HCT116 (cell line): ENCODE measurements at regions not wholly inside any gene's neighbourhood (a gene's known extent, or its start where the extent isn't known, plus 50 kb on each side); places are given as distances from the start of the nearest gene placed in this dataset.

ENCODE experiments used
- ATAC-seq: fragments of 200-7000 bp; cut with Tn5 transposase; 2 replicates; pipeline ENCODE4 v1.9.1; 2020; ENCODE audit warnings: mild to moderate bottlenecking, moderate library complexity
- BruUV-seq: library from RNA; stranded (reverse); fragments of 400-500 nt; replicated peaks from 2 replicates; lab custom pipeline; 2021; lab: Mats Ljungman, UMichigan
- CTCF ChIA-PET: fragments of 300-600 bp; sonication (Branson Sonifier 250); formaldehyde crosslinking; loops from one replicate; lab custom pipeline; 2021; ENCODE audit warnings: antibody characterized with exemption; lab: Charles Lee
- POLR2A ChIA-PET: fragments of 300-600, 350-600 bp; sonication (Branson Sonifier 250); formaldehyde crosslinking; loops from one replicate; lab custom pipeline; 2021; ENCODE audit warnings: antibody characterized with exemption; lab: Charles Lee
- RAD21 ChIA-PET, 2 experiments: fragments of 300-600 bp; sonication (Branson Sonifier 250); formaldehyde crosslinking; loops; one replicate each; lab custom pipeline; 2023; ENCODE audit warnings: low total read pairs in 2 of 2; ENCODE audit not compliant: uncharacterized antibody in 2 of 2, unreplicated experiment in 2 of 2, low non-redundant PET in 1 of 2; lab: Charles Lee
- DNase-seq: peaks from one replicate; pipeline ENCODE4 v3.0.0-alpha.2; 2010; ENCODE audit warnings: low read depth, low spot score
- H2AFZ ChIP-seq: fragments of 200-600 bp; shearing (Covaris generic), sonication (generic); 2 replicates; pipeline ENCODE4 v1.6.1; 2017; ENCODE audit warnings: low read depth, mixed run types, mixed read lengths, antibody characterized with exemption, low read length; ENCODE audit not compliant: poor library complexity, severe bottlenecking
- H3K27ac ChIP-seq: 2 replicates; pipeline ENCODE4 v1.5.1; 2012; ENCODE audit warnings: low read depth, low read length
- H3K27me3 ChIP-seq: fragments of 200-600 bp; sonication (generic); 2 replicates; pipeline ENCODE4 v1.6.1; 2016; ENCODE audit warnings: mixed run types, low read length, mixed read lengths; ENCODE audit not compliant: insufficient read depth
- H3K36me3 ChIP-seq, 2 experiments: fragments of 200-500 bp in 1 of 2; fragments of 200-600 bp in 1 of 2; sonication (Bioruptor generic) in 1 of 2; sonication (generic) in 1 of 2; 2 replicates each; pipeline versions ENCODE4 v1.5.1 to v1.6.1; 2014 to 2016; ENCODE audit warnings: low read length in 2 of 2, inconsistent platforms in 1 of 2, mixed read lengths in 1 of 2, mixed run types in 1 of 2; ENCODE audit not compliant: insufficient read depth in 2 of 2, control insufficient read depth in 1 of 2
- H3K4me1 ChIP-seq, 2 experiments: fragments of 200-600 bp in 1 of 2; sonication (generic) in 1 of 2; 2 replicates each; pipeline versions ENCODE4 v1.5.1 to v1.6.1; 2012 to 2017; ENCODE audit warnings: low read length in 2 of 2, inconsistent platforms in 1 of 2, mild to moderate bottlenecking in 1 of 2, mixed read lengths in 1 of 2, mixed run types in 1 of 2, moderate library complexity in 1 of 2; ENCODE audit not compliant: insufficient read depth in 2 of 2, control insufficient read depth in 1 of 2
- H3K4me2 ChIP-seq: fragments of 200-600 bp; sonication (generic); 2 replicates; pipeline ENCODE4 v1.6.1; 2017; ENCODE audit warnings: mixed run types, low read length, mixed read lengths
- H3K4me3 ChIP-seq, 2 experiments: fragments of 200-600 bp in 1 of 2; sonication (generic) in 1 of 2; replicated peaks in 1 of 2; 2 replicates each; pipeline ENCODE4 v1.5.1; 2011 to 2016; ENCODE audit warnings: low read length in 2 of 2, control low read depth in 1 of 2, low read depth in 1 of 2, mild to moderate bottlenecking in 1 of 2, mixed read lengths in 1 of 2, mixed run types in 1 of 2
- H3K79me2 ChIP-seq: fragments of 200-600 bp; sonication (generic); 2 replicates; pipeline ENCODE4 v1.6.1; 2017; ENCODE audit warnings: mild to moderate bottlenecking, mixed run types, low read length, moderate library complexity, mixed read lengths; ENCODE audit not compliant: insufficient read depth
- H3K9ac ChIP-seq: fragments of 200-600 bp; sonication (generic); 2 replicates; pipeline ENCODE4 v1.6.1; 2016; ENCODE audit warnings: low read length, mixed read lengths
- H3K9me2 ChIP-seq: fragments of 200-600 bp; sonication (generic), shearing (Covaris generic); 2 replicates; pipeline ENCODE4 v1.6.1; 2017; ENCODE audit warnings: mixed run types, mild to moderate bottlenecking, moderate library complexity; ENCODE audit not compliant: insufficient read depth
- H3K9me3 ChIP-seq, 2 experiments: fragments of 200-500 bp in 1 of 2; fragments of 200-600 bp in 1 of 2; sonication (Bioruptor generic) in 1 of 2; sonication (generic) in 1 of 2; 2 replicates each; pipeline ENCODE4 v1.6.1; 2014 to 2017; ENCODE audit warnings: low read length in 2 of 2, mixed read lengths in 2 of 2, inconsistent platforms in 1 of 2, low read depth in 1 of 2, mild to moderate bottlenecking in 1 of 2, mixed run types in 1 of 2, moderate library complexity in 1 of 2; ENCODE audit not compliant: control insufficient read depth in 1 of 2, insufficient read depth in 1 of 2
- H4K20me1 ChIP-seq: fragments of 200-600 bp; sonication (generic), shearing (Covaris generic); 2 replicates; pipeline ENCODE4 v1.6.1; 2017; ENCODE audit warnings: mixed run types, mild to moderate bottlenecking, moderate library complexity; ENCODE audit not compliant: insufficient read depth
- CBX3 ChIP-seq: IDR thresholded peaks from 2 replicates; pipeline ENCODE4 v1.6.1; 2012; ENCODE audit warnings: low read depth
- CEBPB ChIP-seq: IDR thresholded peaks from 2 replicates; pipeline ENCODE4 v1.6.1; 2012; ENCODE audit warnings: low read depth
- EGR1 ChIP-seq: IDR thresholded peaks from 2 replicates; pipeline ENCODE4 v1.6.1; 2012; ENCODE audit warnings: low read depth
- SP1 ChIP-seq: IDR thresholded peaks from 2 replicates; pipeline ENCODE4 v1.6.1; 2012; ENCODE audit warnings: low read depth
- TCF7L2 ChIP-seq: IDR thresholded peaks from 2 replicates; pipeline ENCODE4 v1.7.0; 2011; ENCODE audit warnings: borderline replicate concordance, inconsistent platforms; ENCODE audit not compliant: insufficient read depth, insufficient read length; ENCODE audit errors: extremely low read depth
- ZFX ChIP-seq: fragments of 450-650 bp; IDR thresholded peaks from 2 replicates; pipeline ENCODE4 v1.6.1; 2017
- ZNF274 ChIP-seq: fragments of 200-500 bp; sonication (Bioruptor generic); IDR thresholded peaks from 2 replicates; pipeline ENCODE4 v1.6.1; 2014; ENCODE audit warnings: mild to moderate bottlenecking, low read depth, low read length, inconsistent platforms
- intact Hi-C: fragments of 100-400 bp; cut with micrococcal nuclease; formaldehyde crosslinking; loops from 2 replicates; pipeline ENCODE4 v1.10.0; 2022
- TF ChIP-seq, protein P1 (sequence below), 3 experiments: fragments of 200-600 bp in 1 of 3; sonication (generic) in 1 of 3; IDR thresholded peaks in 2 of 3; conservative IDR thresholded peaks in 1 of 3; 2 replicates each; pipeline ENCODE4 v1.5.1; 2012 to 2017; ENCODE audit warnings: low read depth in 2 of 3, low read length in 2 of 3, antibody characterized with exemption in 1 of 3, borderline replicate concordance in 1 of 3, control low read depth in 1 of 3, mild to moderate bottlenecking in 1 of 3, mixed read lengths in 1 of 3, mixed run types in 1 of 3, moderate library complexity in 1 of 3; ENCODE audit not compliant: insufficient read depth in 1 of 3

DNA sequence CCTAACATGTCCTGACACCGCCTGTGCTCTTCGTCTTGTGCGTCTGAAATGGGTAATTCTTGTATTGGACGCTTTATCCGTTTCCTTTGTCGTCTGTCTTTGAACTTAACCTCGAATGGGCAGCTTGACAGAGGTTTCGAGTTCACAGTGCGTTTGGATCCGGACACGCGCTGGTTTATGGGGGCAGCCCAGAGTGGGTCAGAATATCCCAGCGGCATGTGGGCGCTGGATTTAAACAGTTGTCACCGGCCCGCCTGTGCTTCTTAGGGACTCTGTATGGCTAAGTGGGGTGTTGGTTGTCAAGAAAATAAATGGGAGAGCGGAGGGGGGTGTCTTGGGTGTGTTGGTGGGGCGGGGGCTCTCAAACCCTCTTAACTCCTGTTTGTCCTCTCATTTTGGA is 363.5 kb upstream of the AMELY start:
- H3K4me1 ChIP-seq = no peaks in the 10 kb centered on the region
- no peak overlapping the region for H2AFZ ChIP-seq
- ATAC-seq (no peak), DNase-seq (no peak)
- peaks cover 46% of the 10 kb centered on the region for H3K79me2 ChIP-seq
- peak overlapping the region; percentile 49 for H3K4me2 ChIP-seq
- CTCF ChIA-PET = no interaction called here
- TF ChIP-seq EGR1 (no peak), CEBPB (no peak), SP1 (no peak), CBX3 (no peak), ZFX (no peak)
- no peaks in the 10 kb centered on the region for H4K20me1 ChIP-seq
- POLR2A ChIA-PET = no interaction called here
- no peak overlapping the region for H3K27ac ChIP-seq
- intact Hi-C loops = no loop called here
- peak overlapping the region; percentile 41 to 54 for H3K4me3 ChIP-seq
- H3K9me3 ChIP-seq = no peaks in the 10 kb centered on the region
- H3K9ac ChIP-seq = peak overlapping the region; percentile 60
- RAD21 ChIA-PET = no interaction called here
- no peaks in the 10 kb centered on the region for H3K36me3 ChIP-seq
- no peaks in the 10 kb centered on the region for H3K9me2 ChIP-seq
- BruUV-seq = no TSS peak
- H3K27me3 ChIP-seq = no peaks in the 10 kb centered on the region

- Histone ChIP-seq H3K4me2 (peak overlapping the region; percentile 49; the same call in 1 of the 2 replicates), H3K4me1 (no peaks in the 10 kb centered on the region), H4K20me1 (no peaks in the 10 kb centered on the region), H3K27ac (no peak overlapping the region), H2AFZ (no peak overlapping the region), H3K27me3 (no peaks in the 10 kb centered on the region), H3K4me3 (peak overlapping the region; percentile 41 to 54), H3K9ac (peak overlapping the region; percentile 60), H3K9me2 (no peaks in the 10 kb centered on the region), H3K36me3 (no peaks in the 10 kb centered on the region), H3K79me2 (peaks cover 43% of the 10 kb centered on the region), H3K9me3 (no peaks in the 10 kb centered on the region)
- no TSS peak for BruUV-seq
- DNase-seq = no peak
- intact Hi-C loops = no loop called here
- no peak for TF ChIP-seq TCF7L2
- TF ChIP-seq, protein P1, sequence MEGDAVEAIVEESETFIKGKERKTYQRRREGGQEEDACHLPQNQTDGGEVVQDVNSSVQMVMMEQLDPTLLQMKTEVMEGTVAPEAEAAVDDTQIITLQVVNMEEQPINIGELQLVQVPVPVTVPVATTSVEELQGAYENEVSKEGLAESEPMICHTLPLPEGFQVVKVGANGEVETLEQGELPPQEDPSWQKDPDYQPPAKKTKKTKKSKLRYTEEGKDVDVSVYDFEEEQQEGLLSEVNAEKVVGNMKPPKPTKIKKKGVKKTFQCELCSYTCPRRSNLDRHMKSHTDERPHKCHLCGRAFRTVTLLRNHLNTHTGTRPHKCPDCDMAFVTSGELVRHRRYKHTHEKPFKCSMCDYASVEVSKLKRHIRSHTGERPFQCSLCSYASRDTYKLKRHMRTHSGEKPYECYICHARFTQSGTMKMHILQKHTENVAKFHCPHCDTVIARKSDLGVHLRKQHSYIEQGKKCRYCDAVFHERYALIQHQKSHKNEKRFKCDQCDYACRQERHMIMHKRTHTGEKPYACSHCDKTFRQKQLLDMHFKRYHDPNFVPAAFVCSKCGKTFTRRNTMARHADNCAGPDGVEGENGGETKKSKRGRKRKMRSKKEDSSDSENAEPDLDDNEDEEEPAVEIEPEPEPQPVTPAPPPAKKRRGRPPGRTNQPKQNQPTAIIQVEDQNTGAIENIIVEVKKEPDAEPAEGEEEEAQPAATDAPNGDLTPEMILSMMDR (IDR thresholded peaks at IDR 0.05 in 2 of 3, conservative IDR thresholded peaks at IDR 0.05 in 1 of 3; ENCODE audit: borderline replicate concordance in 1 of 3, insufficient read depth in 1 of 3, low read depth in 2 of 3, low read length in 2 of 3) = no peak
- no peak for TF ChIP-seq ZNF274
- no peak for TF ChIP-seq EGR1
- peak; percentile 21; the same call in 1 of the 2 replicates for ATAC-seq
- ChIA-PET RAD21 (no interaction called here), CTCF (no interaction called here), POLR2A (no interaction called here)
Observed at GRCh38 chrY:7274369-7274913, 362.9 kb upstream of the AMELY start.
